H7 (cell line): ENCODE measurements at regions not wholly inside any gene's neighbourhood (a gene's known extent, or its start where the extent isn't known, plus 50 kb on each side); places are given as distances from the start of the nearest gene placed in this dataset.

Experiments used
- DNase-seq: peaks from one replicate; pipeline ENCODE4 v3.0.0; 2012
- H3K27me3 ChIP-seq: 2 replicates; pipeline ENCODE4 v1.6.0; 2011; ENCODE audit warnings: mild to moderate bottlenecking, low read length; ENCODE audit not compliant: control insufficient read depth, insufficient read depth
- H3K36me3 ChIP-seq: replicated peaks from 2 replicates; pipeline ENCODE4 v1.5.1; 2011; ENCODE audit warnings: low read length; ENCODE audit not compliant: control insufficient read depth, insufficient read depth
- H3K4me3 ChIP-seq: 2 replicates; pipeline ENCODE4 v1.5.1; 2011; ENCODE audit warnings: low read depth, mild to moderate bottlenecking, control low read depth, low read length, moderate library complexity; ENCODE audit not compliant: insufficient read depth

GRCh38 chr13:31908696-31909411 is 122.7 kb upstream of the FRY start:
- no peaks in the 10 kb centered on the region for H3K27me3 ChIP-seq
- no peak overlapping the region for H3K4me3 ChIP-seq
- DNase-seq, result no peak
- H3K36me3 ChIP-seq, result no peaks in the 10 kb centered on the region

- no peaks in the 10 kb centered on the region for H3K36me3 ChIP-seq
- no peaks in the 10 kb centered on the region for H3K27me3 ChIP-seq
- DNase-seq, result no peak
- no peak overlapping the region for H3K4me3 ChIP-seq
Measured at GRCh38 chr13:31909864-31910551, 121.6 kb upstream of the FRY start.

- DNase-seq, result no peak
- H3K36me3 ChIP-seq, result no peaks in the 10 kb centered on the region
- H3K4me3 ChIP-seq, result no peak overlapping the region
- no peaks in the 10 kb centered on the region for H3K27me3 ChIP-seq
Measured at GRCh38 chr13:31910633-31911032, 120.9 kb upstream of the FRY start.

- DNase-seq, result no peak
- Histone ChIP-seq H3K27me3 (no peaks in the 10 kb centered on the region), H3K36me3 (no peaks in the 10 kb centered on the region), H3K4me3 (no peak overlapping the region)
Measured at GRCh38 chr13:31912647-31913401, 118.8 kb upstream of the FRY start.

GRCh38 chr13:31913459-31913858 is 118.1 kb upstream of the FRY start:
- H3K27me3 ChIP-seq, result no peaks in the 10 kb centered on the region
- H3K4me3 ChIP-seq, result no peak overlapping the region
- no peaks in the 10 kb centered on the region for H3K36me3 ChIP-seq
- no peak for DNase-seq

GRCh38 chr13:31914843-31915242 is 116.7 kb upstream of the FRY start:
- no peak for DNase-seq
- H3K4me3 ChIP-seq, result no peak overlapping the region
- no peaks in the 10 kb centered on the region for H3K36me3 ChIP-seq

GRCh38 chr13:31918707-31919106 is 112.9 kb upstream of the FRY start:
- no peak for DNase-seq
- H3K4me3 ChIP-seq, result no peak overlapping the region
- no peaks in the 10 kb centered on the region for H3K27me3 ChIP-seq
- H3K36me3 ChIP-seq, result no peaks in the 10 kb centered on the region

More at GRCh38 chr13:31914843-31915242, 116.7 kb upstream of the FRY start:
- no peaks in the 10 kb centered on the region for H3K27me3 ChIP-seq

- H3K27me3 ChIP-seq, result no peaks in the 10 kb centered on the region
Measured at GRCh38 chr13:31919241-31919640, 112.3 kb upstream of the FRY start.

GRCh38 chr13:31919971-31920726 is 111.4 kb upstream of the FRY start:
- no peak overlapping the region for H3K4me3 ChIP-seq
- H3K27me3 ChIP-seq, result no peaks in the 10 kb centered on the region
- no peaks in the 10 kb centered on the region for H3K36me3 ChIP-seq
- no peak for DNase-seq

More at GRCh38 chr13:31919241-31919640, 112.3 kb upstream of the FRY start:
- H3K36me3 ChIP-seq, result no peaks in the 10 kb centered on the region
- DNase-seq, result no peak
- H3K4me3 ChIP-seq, result no peak overlapping the region

GRCh38 chr13:31920727-31921100 is 110.9 kb upstream of the FRY start:
- H3K27me3 ChIP-seq, result no peaks in the 10 kb centered on the region
- H3K36me3 ChIP-seq, result no peaks in the 10 kb centered on the region
- no peak for DNase-seq
- H3K4me3 ChIP-seq, result no peak overlapping the region

- H3K27me3 ChIP-seq, result no peaks in the 10 kb centered on the region
- H3K36me3 ChIP-seq, result no peaks in the 10 kb centered on the region
- no peak overlapping the region for H3K4me3 ChIP-seq
- DNase-seq, result no peak
Measured at GRCh38 chr13:31922724-31923123, 108.8 kb upstream of the FRY start.

GRCh38 chr13:31923134-31923763 is 108.3 kb upstream of the FRY start:
- Histone ChIP-seq H3K4me3 (no peak overlapping the region), H3K27me3 (no peaks in the 10 kb centered on the region), H3K36me3 (no peaks in the 10 kb centered on the region)
- DNase-seq, result no peak

- H3K4me3 ChIP-seq, result no peak overlapping the region
Measured at GRCh38 chr13:31925079-31925478, 106.5 kb upstream of the FRY start.

GRCh38 chr13:31927219-31927653 is 104.3 kb upstream of the FRY start:
- DNase-seq, result no peak
- no peak overlapping the region for H3K4me3 ChIP-seq
- no peaks in the 10 kb centered on the region for H3K27me3 ChIP-seq
- no peaks in the 10 kb centered on the region for H3K36me3 ChIP-seq

More at GRCh38 chr13:31925079-31925478, 106.5 kb upstream of the FRY start:
- DNase-seq, result no peak
- H3K27me3 ChIP-seq, result no peaks in the 10 kb centered on the region
- H3K36me3 ChIP-seq, result no peaks in the 10 kb centered on the region
